Neutrophil (primary cell): ENCODE measurements at regions not wholly inside any gene's neighbourhood (a gene's known extent, or its start where the extent isn't known, plus 50 kb on each side); places are given as distances from the start of the nearest gene placed in this dataset.

Experiments used
- H3K27ac ChIP-seq: fragments of 200-600 bp; sonication (generic); 2 replicates; pipeline ENCODE4 v1.5.1; 2016; ENCODE audit warnings: mild to moderate bottlenecking, moderate library complexity
- H3K27me3 ChIP-seq: fragments of 200-600 bp; sonication (generic); 2 replicates; pipeline ENCODE4 v1.6.0; 2016; ENCODE audit warnings: mild to moderate bottlenecking
- H3K36me3 ChIP-seq: fragments of 200-600 bp; sonication (generic); 2 replicates; pipeline ENCODE4 v1.5.1; 2017
- H3K4me1 ChIP-seq, 2 experiments: fragments of 200-600 bp in 1 of 2; sonication (generic) in 1 of 2; 1 replicate in 1 of 2; 2 replicates in 1 of 2; pipeline versions ENCODE4 v1.5.1 to v1.6.1; 2013 to 2016; ENCODE audit warnings: low read depth in 1 of 2, low read length in 1 of 2, mild to moderate bottlenecking in 1 of 2, moderate library complexity in 1 of 2; ENCODE audit not compliant: control insufficient read depth in 1 of 2, insufficient read depth in 1 of 2
- H3K4me3 ChIP-seq, 2 experiments: fragments of 200-600 bp in 1 of 2; sonication (generic) in 1 of 2; 1 replicate in 1 of 2; 2 replicates in 1 of 2; pipeline ENCODE4 v1.5.1; 2013 to 2016; ENCODE audit warnings: low read depth in 1 of 2, low read length in 1 of 2, mild to moderate bottlenecking in 1 of 2, moderate library complexity in 1 of 2
- H3K9me3 ChIP-seq: fragments of 200-600 bp; sonication (generic); 2 replicates; pipeline ENCODE4 v1.5.1; 2016
- CTCF ChIP-seq: fragments of 200-600 bp; sonication (generic); IDR thresholded peaks from 2 replicates; pipeline ENCODE4 v1.5.1; 2016; ENCODE audit warnings: antibody characterized with exemption

- no peak overlapping the region for H3K4me3 ChIP-seq
- no peaks in the 10 kb centered on the region for H3K36me3 ChIP-seq
- H3K27ac ChIP-seq: no peak overlapping the region
- no peaks in the 10 kb centered on the region for H3K9me3 ChIP-seq
- peaks cover 17% of the 10 kb centered on the region for H3K27me3 ChIP-seq
- no peaks in the 10 kb centered on the region for H3K4me1 ChIP-seq
- no peak for TF ChIP-seq CTCF
These were observed 77.2 kb upstream of the ADRA2C start for GRCh38 chr4:3689006-3689405.

- Histone ChIP-seq H3K36me3 (no peaks in the 10 kb centered on the region), H3K27me3 (peaks cover 16% of the 10 kb centered on the region), H3K4me3 (no peak overlapping the region), H3K4me1 (no peaks in the 10 kb centered on the region), H3K27ac (no peak overlapping the region), H3K9me3 (no peaks in the 10 kb centered on the region)
- no peak for TF ChIP-seq CTCF
These were observed 77.9 kb upstream of the ADRA2C start for GRCh38 chr4:3688018-3688998.

GRCh38 chr4:3687538-3687937 is 78.6 kb upstream of the ADRA2C start:
- H3K36me3 ChIP-seq: no peaks in the 10 kb centered on the region
- H3K9me3 ChIP-seq: no peaks in the 10 kb centered on the region
- H3K4me3 ChIP-seq: no peak overlapping the region
- no peak for TF ChIP-seq CTCF
- H3K27ac ChIP-seq: no peak overlapping the region
- no peaks in the 10 kb centered on the region for H3K4me1 ChIP-seq
- peaks cover 10% of the 10 kb centered on the region for H3K27me3 ChIP-seq

GRCh38 chr4:3686753-3687152 is 79.4 kb upstream of the ADRA2C start:
- H3K4me3 ChIP-seq: no peak overlapping the region
- no peaks in the 10 kb centered on the region for H3K4me1 ChIP-seq
- H3K27ac ChIP-seq: no peak overlapping the region
- TF ChIP-seq CTCF: no peak
- no peaks in the 10 kb centered on the region for H3K36me3 ChIP-seq
- no peaks in the 10 kb centered on the region for H3K9me3 ChIP-seq
- H3K27me3 ChIP-seq: peaks cover 6% of the 10 kb centered on the region

GRCh38 chr4:3685081-3685645 is 81.0 kb upstream of the ADRA2C start:
- H3K9me3 ChIP-seq: no peaks in the 10 kb centered on the region
- H3K36me3 ChIP-seq: no peaks in the 10 kb centered on the region
- H3K27ac ChIP-seq: no peak overlapping the region
- H3K4me1 ChIP-seq: no peaks in the 10 kb centered on the region
- peaks cover 6% of the 10 kb centered on the region for H3K27me3 ChIP-seq
- no peak overlapping the region for H3K4me3 ChIP-seq
- TF ChIP-seq CTCF: no peak
